ENCODE measurements at regions not wholly inside any gene's neighbourhood (a gene's known extent, or its start where the extent isn't known, plus 50 kb on each side); places are given as distances from the start of the nearest gene placed in this dataset.

DNA sequence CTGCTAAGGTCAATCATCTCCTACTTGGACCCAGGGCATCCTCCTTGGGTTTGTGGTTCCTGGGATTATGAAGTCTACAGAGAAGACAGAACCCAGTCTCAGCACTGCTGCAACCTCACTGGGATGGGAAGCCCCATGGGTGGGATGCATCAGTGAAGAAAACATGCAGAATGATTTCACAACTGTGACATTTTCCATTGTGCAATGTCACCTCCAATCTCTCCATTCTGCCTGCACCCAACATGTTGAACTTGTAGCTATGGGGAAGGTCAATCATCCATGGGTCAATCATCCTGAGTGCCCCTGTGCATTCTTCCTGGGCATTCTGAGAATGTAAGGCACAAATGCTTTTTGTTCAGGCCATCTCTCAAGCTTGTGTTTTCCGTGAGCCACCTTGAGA is 1004.4 kb upstream of the TMEM132C start:
- TF ChIP-seq, protein P1, sequence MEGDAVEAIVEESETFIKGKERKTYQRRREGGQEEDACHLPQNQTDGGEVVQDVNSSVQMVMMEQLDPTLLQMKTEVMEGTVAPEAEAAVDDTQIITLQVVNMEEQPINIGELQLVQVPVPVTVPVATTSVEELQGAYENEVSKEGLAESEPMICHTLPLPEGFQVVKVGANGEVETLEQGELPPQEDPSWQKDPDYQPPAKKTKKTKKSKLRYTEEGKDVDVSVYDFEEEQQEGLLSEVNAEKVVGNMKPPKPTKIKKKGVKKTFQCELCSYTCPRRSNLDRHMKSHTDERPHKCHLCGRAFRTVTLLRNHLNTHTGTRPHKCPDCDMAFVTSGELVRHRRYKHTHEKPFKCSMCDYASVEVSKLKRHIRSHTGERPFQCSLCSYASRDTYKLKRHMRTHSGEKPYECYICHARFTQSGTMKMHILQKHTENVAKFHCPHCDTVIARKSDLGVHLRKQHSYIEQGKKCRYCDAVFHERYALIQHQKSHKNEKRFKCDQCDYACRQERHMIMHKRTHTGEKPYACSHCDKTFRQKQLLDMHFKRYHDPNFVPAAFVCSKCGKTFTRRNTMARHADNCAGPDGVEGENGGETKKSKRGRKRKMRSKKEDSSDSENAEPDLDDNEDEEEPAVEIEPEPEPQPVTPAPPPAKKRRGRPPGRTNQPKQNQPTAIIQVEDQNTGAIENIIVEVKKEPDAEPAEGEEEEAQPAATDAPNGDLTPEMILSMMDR (conservative IDR thresholded peaks at IDR 0.05; ENCODE audit: low read length): no peak
- no peak for TF ChIP-seq EZH2phosphoT487 (IDR thresholded peaks at IDR 0.05; ENCODE audit: borderline replicate concordance, low read depth, low read length)
